Astrocyte (in vitro differentiated cells and primary cell): ENCODE measurements at regions not wholly inside any gene's neighbourhood (a gene's known extent, or its start where the extent isn't known, plus 50 kb on each side); places are given as distances from the start of the nearest gene placed in this dataset.
A peak's percentile ranks its signal among the peaks of the same experiment; 100 is the strongest.

Source experiments
- DNase-seq: peaks from one replicate; pipeline ENCODE4 v3.0.0-alpha.2; 2010; ENCODE audit warnings: low read depth
- FAIRE-seq: peaks from 2 replicates; lab custom pipeline; 2011; peaks lifted over from hg19 to GRCh38; lab: Jason Lieb, UNC
- H2AFZ ChIP-seq: 2 replicates; pipeline ENCODE4 v1.6.0; 2012; ENCODE audit warnings: low read depth, low read length, inconsistent platforms
- H3K27ac ChIP-seq: 2 replicates; pipeline ENCODE4 v1.5.1; 2011; ENCODE audit warnings: low read depth, low read length, inconsistent platforms
- H3K27me3 ChIP-seq: 2 replicates; pipeline ENCODE4 v1.6.0; 2011; ENCODE audit warnings: low read length, inconsistent platforms; ENCODE audit not compliant: insufficient read depth
- H3K36me3 ChIP-seq: 2 replicates; pipeline ENCODE4 v1.5.1; 2011; ENCODE audit warnings: low read length, inconsistent platforms; ENCODE audit not compliant: insufficient read depth
- H3K4me1 ChIP-seq: 2 replicates; pipeline ENCODE4 v1.5.1; 2011; ENCODE audit warnings: low read length, inconsistent platforms; ENCODE audit not compliant: insufficient read depth
- H3K4me2 ChIP-seq: 2 replicates; pipeline ENCODE4 v1.6.0; 2012; ENCODE audit warnings: low read length, inconsistent platforms
- H3K4me3 ChIP-seq: 2 replicates; pipeline ENCODE4 v1.5.1; 2011; ENCODE audit warnings: low read depth, mild to moderate bottlenecking, low read length, inconsistent platforms; ENCODE audit not compliant: insufficient read depth
- H3K79me2 ChIP-seq: 2 replicates; pipeline ENCODE4 v1.6.0; 2012; ENCODE audit warnings: mild to moderate bottlenecking, low read length, inconsistent platforms; ENCODE audit not compliant: insufficient read depth
- H3K9ac ChIP-seq: 2 replicates; pipeline ENCODE4 v1.6.0; 2012; ENCODE audit warnings: mild to moderate bottlenecking, low read length, inconsistent platforms
- H3K9me3 ChIP-seq: 2 replicates; pipeline ENCODE4 v1.5.1; 2012; ENCODE audit warnings: low read depth, mild to moderate bottlenecking, low read length, inconsistent platforms; ENCODE audit not compliant: insufficient read depth
- H4K20me1 ChIP-seq: 2 replicates; pipeline ENCODE4 v1.6.0; 2012; ENCODE audit warnings: low read length, inconsistent platforms; ENCODE audit not compliant: insufficient read depth
- H3K27ac Mint-ChIP-seq: one replicate; pipeline ENCODE4 v1.8.0; 2021; ENCODE audit warnings: mild to moderate bottlenecking, mixed read lengths; ENCODE audit not compliant: unreplicated experiment
- H3K27me3 Mint-ChIP-seq: one replicate; pipeline ENCODE4 v1.8.0; 2021; ENCODE audit warnings: low read depth, mixed read lengths; ENCODE audit not compliant: unreplicated experiment
- H3K36me3 Mint-ChIP-seq: one replicate; pipeline ENCODE4 v1.8.0; 2021; ENCODE audit warnings: low read depth, mixed read lengths; ENCODE audit not compliant: unreplicated experiment
- H3K4me1 Mint-ChIP-seq: one replicate; pipeline ENCODE4 v1.8.0; 2021; ENCODE audit warnings: low read depth, mixed read lengths; ENCODE audit not compliant: unreplicated experiment
- H3K4me3 Mint-ChIP-seq: one replicate; pipeline ENCODE4 v1.8.0; 2021; ENCODE audit warnings: mild to moderate bottlenecking, moderate library complexity, mixed read lengths; ENCODE audit not compliant: unreplicated experiment
- H3K9me3 Mint-ChIP-seq: one replicate; pipeline ENCODE4 v1.8.0; 2021; ENCODE audit warnings: mild to moderate bottlenecking, mixed read lengths; ENCODE audit not compliant: unreplicated experiment
- CTCF ChIP-seq: IDR thresholded peaks from 2 replicates; pipeline ENCODE4 v1.5.1; 2011; ENCODE audit warnings: low read depth, mild to moderate bottlenecking, inconsistent platforms, low read length, moderate library complexity; ENCODE audit not compliant: insufficient read depth
- EZH2 ChIP-seq: IDR thresholded peaks from 2 replicates; pipeline ENCODE4 v1.6.1; 2012; ENCODE audit warnings: mild to moderate bottlenecking, low read length, inconsistent platforms; ENCODE audit not compliant: insufficient read depth

- Mint-ChIP-seq H3K36me3 (no peaks in the 10 kb centered on the region), H3K4me3 (no peak overlapping the region), H3K27me3 (no peaks in the 10 kb centered on the region), H3K27ac (no peak overlapping the region), H3K9me3 (no peaks in the 10 kb centered on the region), H3K4me1 (no peaks in the 10 kb centered on the region)
- Histone ChIP-seq H3K9me3 (no peaks in the 10 kb centered on the region), H2AFZ (no peak overlapping the region), H3K36me3 (no peaks in the 10 kb centered on the region), H3K4me1 (no peaks in the 10 kb centered on the region), H3K27ac (no peak overlapping the region), H3K9ac (no peak overlapping the region), H4K20me1 (no peaks in the 10 kb centered on the region), H3K27me3 (peaks cover 15% of the 10 kb centered on the region), H3K4me3 (no peak overlapping the region), H3K4me2 (no peak overlapping the region), H3K79me2 (no peaks in the 10 kb centered on the region)
- DNase-seq (no peak), FAIRE-seq (no peak)
- TF ChIP-seq CTCF: peak; percentile 6
- TF ChIP-seq EZH2: no peak
Observed at GRCh38 chr9:13446938-13447842, 167.7 kb upstream of the MPDZ start.

DNA sequence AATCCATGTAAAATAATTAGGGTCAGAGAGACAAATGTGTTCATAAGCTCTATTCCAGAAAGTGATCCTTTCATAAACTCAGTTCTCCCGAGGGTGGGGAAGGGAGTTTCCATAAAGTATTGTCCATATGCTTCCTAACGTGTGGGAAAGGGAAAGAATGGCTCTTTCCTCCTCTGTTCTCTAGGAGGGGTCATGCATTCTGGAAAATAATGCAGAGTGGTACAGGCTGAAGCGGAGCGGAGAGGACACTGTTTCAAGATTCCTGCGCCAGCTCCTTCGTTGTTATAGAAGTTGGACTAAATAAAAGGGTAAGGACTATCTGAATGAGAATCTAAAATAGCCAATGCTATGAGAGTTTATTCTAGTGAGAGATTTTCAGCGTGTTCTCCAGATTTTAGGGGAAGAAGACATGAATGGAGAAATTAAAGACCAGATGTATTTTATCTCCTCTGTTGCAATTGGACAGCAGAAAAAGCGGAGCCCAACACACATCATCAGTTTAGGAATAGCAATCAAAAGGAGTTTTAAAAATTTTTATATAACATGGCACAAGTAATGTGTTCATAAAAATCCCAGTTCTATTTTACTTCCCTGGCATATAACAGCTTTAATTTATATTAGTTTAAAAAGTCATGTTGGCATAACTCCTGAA, 166.9 kb upstream of the MPDZ start:
- no peaks in the 10 kb centered on the region for H3K4me1 ChIP-seq
- no peaks in the 10 kb centered on the region for H3K9me3 Mint-ChIP-seq
- no peak overlapping the region for H3K4me3 ChIP-seq
- no peak for FAIRE-seq
- TF ChIP-seq EZH2 (no peak), CTCF (no peak)
- H3K4me3 Mint-ChIP-seq: no peak overlapping the region
- H3K9ac ChIP-seq: no peak overlapping the region
- H2AFZ ChIP-seq: no peak overlapping the region
- no peaks in the 10 kb centered on the region for H3K79me2 ChIP-seq
- no peak overlapping the region for H3K27ac ChIP-seq
- H3K9me3 ChIP-seq: no peaks in the 10 kb centered on the region
- H3K27me3 ChIP-seq: peaks cover 15% of the 10 kb centered on the region
- no peaks in the 10 kb centered on the region for H3K4me1 Mint-ChIP-seq
- no peaks in the 10 kb centered on the region for H3K27me3 Mint-ChIP-seq
- no peaks in the 10 kb centered on the region for H4K20me1 ChIP-seq
- H3K27ac Mint-ChIP-seq: no peak overlapping the region
- no peak for DNase-seq
- H3K36me3 ChIP-seq: no peaks in the 10 kb centered on the region
- H3K4me2 ChIP-seq: no peak overlapping the region
- no peaks in the 10 kb centered on the region for H3K36me3 Mint-ChIP-seq
